Brain microvascular endothelial cell (primary cell): ENCODE measurements at regions not wholly inside any gene's neighbourhood (a gene's known extent, or its start where the extent isn't known, plus 50 kb on each side); places are given as distances from the start of the nearest gene placed in this dataset.

ENCODE experiments used
- DNase-seq: peaks from one replicate; pipeline ENCODE4 v3.0.0-alpha.2; 2020
- H3K27ac ChIP-seq: fragments of 250-450 bp; sonication (Bioruptor Pico); 2 replicates; pipeline ENCODE4 v1.5.1; 2020; ENCODE audit warnings: mild to moderate bottlenecking, moderate library complexity
- H3K27me3 ChIP-seq: fragments of 250-450 bp; sonication (Bioruptor Pico); replicated peaks from 2 replicates; pipeline ENCODE4 v1.5.1; 2020; ENCODE audit warnings: mild to moderate bottlenecking
- H3K36me3 ChIP-seq: fragments of 250-450 bp; sonication (Bioruptor Pico); replicated peaks from 2 replicates; pipeline ENCODE4 v1.5.1; 2020; ENCODE audit warnings: mild to moderate bottlenecking
- H3K4me3 ChIP-seq: 2 replicates; pipeline ENCODE4 v1.5.1; 2011; ENCODE audit warnings: low read depth, mild to moderate bottlenecking, control low read depth, low read length, moderate library complexity
- CTCF ChIP-seq: IDR thresholded peaks from 2 replicates; pipeline ENCODE4 v1.5.1; 2011; ENCODE audit warnings: low read depth, mild to moderate bottlenecking, moderate library complexity, low read length, control low read depth, inconsistent platforms; ENCODE audit errors: missing control alignments
- in situ Hi-C: cut with HindIII; loops from 2 replicates; pipeline ENCODE4 v1.10.0; 2017; ENCODE audit warnings: low sequenced_read_pairs, low pct_ligation_motif_present

- Histone ChIP-seq H3K4me3 (no peak overlapping the region), H3K36me3 (no peaks in the 10 kb centered on the region), H3K27ac (no peak overlapping the region), H3K27me3 (no peaks in the 10 kb centered on the region)
- DNase-seq, result no peak
- in situ Hi-C loops, result no loop called here
- TF ChIP-seq CTCF, result no peak
Measured at GRCh38 chr18:38473535-38473934, 907.9 kb upstream of the CELF4 start.

- Histone ChIP-seq H3K4me3 (no peak overlapping the region), H3K27ac (no peak overlapping the region), H3K36me3 (no peaks in the 10 kb centered on the region), H3K27me3 (no peaks in the 10 kb centered on the region)
- no peak for TF ChIP-seq CTCF
- DNase-seq, result no peak
- in situ Hi-C loops, result no loop called here
Measured at GRCh38 chr18:38470421-38470820, 904.8 kb upstream of the CELF4 start.

GRCh38 chr18:38466426-38466825 is 900.8 kb upstream of the CELF4 start:
- in situ Hi-C loops, result no loop called here
- no peak for TF ChIP-seq CTCF

GRCh38 chr18:38464024-38464423 is 898.4 kb upstream of the CELF4 start:
- Histone ChIP-seq H3K27me3 (no peaks in the 10 kb centered on the region), H3K36me3 (no peaks in the 10 kb centered on the region), H3K4me3 (no peak overlapping the region), H3K27ac (no peak overlapping the region)
- no peak for DNase-seq
- TF ChIP-seq CTCF, result no peak
- in situ Hi-C loops, result no loop called here

More at GRCh38 chr18:38466426-38466825, 900.8 kb upstream of the CELF4 start:
- Histone ChIP-seq H3K36me3 (no peaks in the 10 kb centered on the region), H3K27ac (no peak overlapping the region), H3K4me3 (no peak overlapping the region), H3K27me3 (no peaks in the 10 kb centered on the region)
- DNase-seq, result no peak

GRCh38 chr18:38460657-38461056 is 895.1 kb upstream of the CELF4 start:
- Histone ChIP-seq H3K27me3 (no peaks in the 10 kb centered on the region), H3K27ac (no peak overlapping the region), H3K4me3 (no peak overlapping the region), H3K36me3 (no peaks in the 10 kb centered on the region)
- no peak for DNase-seq
- in situ Hi-C loops, result no loop called here
- TF ChIP-seq CTCF, result no peak

GRCh38 chr18:38459131-38459994 is 893.8 kb upstream of the CELF4 start:
- H3K36me3 ChIP-seq, result no peaks in the 10 kb centered on the region
- in situ Hi-C loops, result no loop called here
- DNase-seq, result no peak
- no peak overlapping the region for H3K27ac ChIP-seq
- H3K27me3 ChIP-seq, result no peaks in the 10 kb centered on the region
- no peak overlapping the region for H3K4me3 ChIP-seq
- TF ChIP-seq CTCF, result no peak
